ENCODE measurements at regions not wholly inside any gene's neighbourhood (a gene's known extent, or its start where the extent isn't known, plus 50 kb on each side); places are given as distances from the start of the nearest gene placed in this dataset.

DNA sequence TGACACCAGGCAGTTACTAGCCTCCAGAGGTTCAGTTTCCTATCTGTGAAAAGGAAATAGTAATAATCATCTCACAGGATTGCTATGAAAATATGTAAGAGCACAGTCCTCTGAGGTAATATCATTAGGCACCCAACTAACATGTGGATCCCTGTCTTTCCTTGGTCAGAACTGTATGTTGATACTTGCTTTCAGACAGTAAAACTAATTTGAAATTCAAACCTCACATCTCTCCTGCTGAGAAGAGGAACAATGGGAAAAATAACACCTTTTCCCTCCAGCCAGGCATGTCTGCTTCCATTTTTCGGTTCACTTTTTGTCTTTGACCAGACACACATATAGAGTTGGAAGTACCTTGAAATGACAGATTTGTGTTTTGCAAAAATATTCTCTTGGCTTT, 262.7 kb downstream of the IL15 start:
- Histone ChIP-seq H2BK15ac (ENCODE audit: low read depth, low read length) (no peak overlapping the region), H3K9me1 (ENCODE audit: insufficient read depth, low read length) (no peaks in the 10 kb centered on the region), H4K5ac (ENCODE audit: low read depth, low read length) (no peak overlapping the region), H3K27me3 (ENCODE audit: control insufficient read depth, insufficient read depth, low read length) (no peaks in the 10 kb centered on the region), H4K91ac (ENCODE audit: insufficient read depth, low read depth, low read length) (no peak overlapping the region), H4K20me1 (ENCODE audit: insufficient read depth, low read length) (no peaks in the 10 kb centered on the region), H3K36me3 (ENCODE audit: control insufficient read depth, insufficient read depth, low read length) (no peaks in the 10 kb centered on the region), H3K4me2 (ENCODE audit: low read depth, low read length) (no peak overlapping the region), H4K8ac (ENCODE audit: low read depth in 2 of 2, low read length in 2 of 2) (no peak overlapping the region), H2BK120ac (ENCODE audit: low read depth, low read length) (no peak overlapping the region; the same call in 1 of the 2 replicates), H2BK5ac (ENCODE audit: low read depth, low read length, poor library complexity, severe bottlenecking) (no peak overlapping the region), H3K4me1 (ENCODE audit: control insufficient read depth, insufficient read depth, low read length) (no peaks in the 10 kb centered on the region; the same call in 1 of the 2 replicates), H3K79me1 (ENCODE audit: low read depth in 1 of 2, low read length in 2 of 2) (no peaks in the 10 kb centered on the region), H3K9me3 (ENCODE audit: control insufficient read depth, insufficient read depth, low read length) (no peaks in the 10 kb centered on the region), H2AFZ (replicated peaks; ENCODE audit: low read length, poor library complexity) (no peak overlapping the region), H2AK5ac (ENCODE audit: low read depth, low read length) (no peak overlapping the region), H2BK20ac (ENCODE audit: low read depth, low read length) (no peak overlapping the region), H3K23ac (ENCODE audit: low read depth, low read length) (no peak overlapping the region), H3K9ac (ENCODE audit: low read depth, low read length) (no peak overlapping the region), H3K56ac (ENCODE audit: extremely low read depth, insufficient read depth, low read length) (no peak overlapping the region), H3K14ac (replicated peaks; ENCODE audit: low read depth, low read length) (no peak overlapping the region; the same call in 1 of the 2 replicates), H2AK9ac (replicated peaks; ENCODE audit: low read depth, low read length, poor library complexity) (no peak overlapping the region), H3K4me3 (ENCODE audit: insufficient read depth, low read depth, low read length) (no peak overlapping the region), H3K27ac (ENCODE audit: insufficient read depth, low read length) (no peak overlapping the region), H3K18ac (ENCODE audit: low read depth, low read length) (peak overlapping the region; percentile 68; the same call in 1 of the 2 replicates), H3K4ac (ENCODE audit: low read depth, low read length) (no peak overlapping the region; the same call in 1 of the 2 replicates)
- no peak for ATAC-seq (ENCODE audit: low read depth)
- dilution Hi-C loops (cut with HindIII; ENCODE audit: low sequenced_read_pairs, unreplicated experiment): no loop called here
- no CpG with 5 or more reads among the region's 1 CpG for WGBS, 2 experiments (ENCODE audit: extremely low coverage in 2 of 2, insufficient read length in 1 of 2)
- in situ Hi-C loops (cut with MboI; ENCODE audit: low sequenced_read_pairs): no loop called here
- TF ChIP-seq CEBPB (IDR thresholded peaks at IDR 0.05; ENCODE audit: low read depth, low read length) (no peak), RAD21 (IDR thresholded peaks at IDR 0.05; ENCODE audit: low read length) (no peak), POLR2A (IDR thresholded peaks at IDR 0.05; ENCODE audit: low read depth, low read length) (no peak), RCOR1 (IDR thresholded peaks at IDR 0.05; ENCODE audit: insufficient replicate concordance, low read length) (no peak), NFE2L2 (IDR thresholded peaks at IDR 0.05; ENCODE audit: low read depth, low read length) (no peak), MXI1 (IDR thresholded peaks at IDR 0.05; ENCODE audit: borderline replicate concordance, low read depth, low read length) (no peak), MAZ (IDR thresholded peaks at IDR 0.05; ENCODE audit: borderline replicate concordance, low read depth, low read length) (no peak), FOS (IDR thresholded peaks at IDR 0.05; ENCODE audit: low read depth, low read length) (no peak), CHD1 (IDR thresholded peaks at IDR 0.05; ENCODE audit: low read depth, low read length) (no peak), MAFK (IDR thresholded peaks at IDR 0.05; ENCODE audit: low read depth, low read length) (no peak), USF2 (IDR thresholded peaks at IDR 0.05; ENCODE audit: low read depth, low read length) (no peak), BHLHE40 (IDR thresholded peaks at IDR 0.05; ENCODE audit: low read depth, low read length) (no peak), CTCF (conservative IDR thresholded peaks at IDR 0.05; ENCODE audit: low read depth, low read length) (no peak), RFX5 (IDR thresholded peaks at IDR 0.05; ENCODE audit: low read depth, low read length) (no peak), SMC3 (IDR thresholded peaks at IDR 0.05; ENCODE audit: low read depth, low read length) (no peak)
- TF ChIP-seq, protein P1, sequence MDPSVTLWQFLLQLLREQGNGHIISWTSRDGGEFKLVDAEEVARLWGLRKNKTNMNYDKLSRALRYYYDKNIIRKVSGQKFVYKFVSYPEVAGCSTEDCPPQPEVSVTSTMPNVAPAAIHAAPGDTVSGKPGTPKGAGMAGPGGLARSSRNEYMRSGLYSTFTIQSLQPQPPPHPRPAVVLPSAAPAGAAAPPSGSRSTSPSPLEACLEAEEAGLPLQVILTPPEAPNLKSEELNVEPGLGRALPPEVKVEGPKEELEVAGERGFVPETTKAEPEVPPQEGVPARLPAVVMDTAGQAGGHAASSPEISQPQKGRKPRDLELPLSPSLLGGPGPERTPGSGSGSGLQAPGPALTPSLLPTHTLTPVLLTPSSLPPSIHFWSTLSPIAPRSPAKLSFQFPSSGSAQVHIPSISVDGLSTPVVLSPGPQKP (IDR thresholded peaks at IDR 0.05; ENCODE audit: borderline replicate concordance, low read depth, low read length): no peak
- BruUV-seq (replicated peaks): no TSS peak
- ChIA-PET CTCF (no interaction called here), POLR2A (ENCODE audit: unreplicated experiment) (no interaction called here)
- intact Hi-C loops (cut with micrococcal nuclease): no loop called here
- peak; percentile 17 for DNase-seq

Measured in IMR-90 (cell line).